Omental fat pad (tissue), 3 donors: ENCODE measurements at regions not wholly inside any gene's neighbourhood (a gene's known extent, or its start where the extent isn't known, plus 50 kb on each side); places are given as distances from the start of the nearest gene placed in this dataset.

Source experiments
- ATAC-seq: fragments of 150-250 bp; one replicate; pipeline ENCODE4 v1.9.1; 2016; ENCODE audit warnings: mild to moderate bottlenecking, moderate library complexity; ENCODE audit not compliant: low FRiP score
- DNase-seq: peaks from one replicate; pipeline ENCODE4 v3.0.0-alpha.2; 2019; ENCODE audit warnings: low spot score
- CTCF ChIP-seq, 3 donors: fragments of 450-650 bp; IDR thresholded peaks; one replicate each; pipeline ENCODE4 v1.5.1; 2016 to 2017; ENCODE audit warnings: antibody characterized with exemption in 3 of 3, mild to moderate bottlenecking in 3 of 3, moderate library complexity in 2 of 3

GRCh38 chr9:99282406-99282805 lies 60.3 kb downstream of the SEC61B start:
- DNase-seq (no peak), ATAC-seq (no peak)
- TF ChIP-seq CTCF (IDR thresholded peaks at IDR 0.05), result no peak

GRCh38 chr9:99285965-99286364 lies 63.9 kb downstream of the SEC61B start:
- ATAC-seq (no peak), DNase-seq (no peak)
- no peak for TF ChIP-seq CTCF (IDR thresholded peaks at IDR 0.05)

- ATAC-seq (no peak), DNase-seq (no peak)
- no peak for TF ChIP-seq CTCF (IDR thresholded peaks at IDR 0.05)
Measured at GRCh38 chr9:99286536-99286935, 64.5 kb downstream of the SEC61B start.

GRCh38 chr9:99287641-99288040 lies 65.6 kb downstream of the SEC61B start:
- DNase-seq (no peak), ATAC-seq (no peak)
- TF ChIP-seq CTCF (IDR thresholded peaks at IDR 0.05), result no peak

- no peak for TF ChIP-seq CTCF (IDR thresholded peaks at IDR 0.05)
- ATAC-seq, result no peak
Measured at GRCh38 chr9:99288830-99289229, 66.7 kb downstream of the SEC61B start.

GRCh38 chr9:99294850-99295461 lies 72.9 kb downstream of the SEC61B start:
- DNase-seq (no peak), ATAC-seq (no peak)
- TF ChIP-seq CTCF (IDR thresholded peaks at IDR 0.05), result no peak

More at GRCh38 chr9:99288830-99289229, 66.7 kb downstream of the SEC61B start:
- no peak for DNase-seq

- ATAC-seq, result no peak
- no peak for DNase-seq
Measured at GRCh38 chr9:99296291-99296951, 74.3 kb downstream of the SEC61B start.

More at GRCh38 chr9:99296291-99296951, 74.3 kb downstream of the SEC61B start:
- no peak for TF ChIP-seq CTCF (IDR thresholded peaks at IDR 0.05)
